GM12875 (cell line): ENCODE measurements at regions not wholly inside any gene's neighbourhood (a gene's known extent, or its start where the extent isn't known, plus 50 kb on each side); places are given as distances from the start of the nearest gene placed in this dataset.

ENCODE experiments used
- H3K4me3 ChIP-seq: one replicate; pipeline ENCODE4 v1.5.1; 2011; ENCODE audit warnings: low read depth, low read length, control low read depth
- CTCF ChIP-seq: IDR thresholded peaks from 2 replicates; pipeline ENCODE4 v1.5.1; 2011; ENCODE audit warnings: low read depth, mild to moderate bottlenecking, control low read depth, inconsistent platforms, low read length, moderate library complexity, borderline replicate concordance; ENCODE audit not compliant: insufficient read depth

DNA sequence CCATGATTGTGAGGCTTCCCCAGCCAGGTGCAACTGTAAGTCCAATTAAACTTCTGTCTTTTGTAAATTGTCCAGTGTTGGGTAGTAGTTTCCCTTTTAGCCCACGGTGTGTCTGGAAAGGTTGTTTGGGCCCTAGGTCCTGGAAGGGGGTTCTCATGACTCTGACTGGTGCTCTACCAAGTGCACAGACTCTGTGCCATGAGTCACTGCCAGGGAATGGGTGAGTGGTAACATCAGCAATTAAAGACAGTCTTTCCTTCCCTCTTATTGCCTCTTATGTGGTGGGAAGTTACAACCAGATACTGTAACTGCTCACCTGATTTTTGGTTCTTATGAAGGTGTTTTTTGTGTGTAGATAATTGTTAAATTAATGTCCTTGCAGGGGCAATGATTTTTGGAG is 141.2 kb downstream of the PRDM9 start:
- H3K4me3 ChIP-seq: no peak overlapping the region
- TF ChIP-seq CTCF: no peak

DNA sequence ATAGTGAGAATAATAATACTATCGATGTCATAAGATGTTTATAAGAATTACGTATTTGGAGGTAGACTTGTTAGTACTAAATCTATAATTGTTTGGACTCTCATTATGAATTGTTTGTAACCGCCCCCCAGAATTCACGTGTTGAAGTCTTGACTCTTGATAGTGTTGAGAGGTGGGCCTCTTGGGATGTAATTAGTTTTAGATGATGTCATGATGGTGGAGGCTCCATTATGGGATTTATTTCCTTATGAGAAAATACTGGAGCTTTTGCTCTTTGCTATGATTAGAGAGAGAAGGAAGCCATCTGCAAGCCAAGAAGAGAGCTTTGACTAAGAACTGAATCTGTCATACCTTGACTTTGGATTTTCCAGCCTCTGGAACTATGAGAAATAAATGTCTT is 142.2 kb downstream of the PRDM9 start:
- no peak for TF ChIP-seq CTCF
- H3K4me3 ChIP-seq: no peak overlapping the region

DNA sequence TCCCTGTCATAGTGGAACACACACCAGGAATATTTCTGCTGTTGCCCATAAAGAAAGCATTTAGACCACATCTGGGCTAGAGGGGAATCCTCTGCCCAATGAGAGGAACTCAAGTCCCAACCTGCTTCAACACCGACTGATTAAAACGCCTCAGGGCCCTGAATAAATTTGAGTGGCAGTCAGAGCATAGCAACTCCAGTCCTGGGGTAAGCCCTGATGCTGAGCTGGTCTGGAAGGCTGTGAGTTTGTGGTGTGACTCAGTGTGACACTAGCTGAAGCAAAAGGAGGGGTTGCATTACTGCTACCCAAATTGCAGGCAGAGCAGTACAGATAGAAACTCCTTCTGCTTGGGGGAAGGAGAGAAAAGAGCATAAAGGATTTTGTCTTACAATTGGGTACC is 148.3 kb downstream of the PRDM9 start:
- TF ChIP-seq CTCF: no peak
- no peak overlapping the region for H3K4me3 ChIP-seq

DNA sequence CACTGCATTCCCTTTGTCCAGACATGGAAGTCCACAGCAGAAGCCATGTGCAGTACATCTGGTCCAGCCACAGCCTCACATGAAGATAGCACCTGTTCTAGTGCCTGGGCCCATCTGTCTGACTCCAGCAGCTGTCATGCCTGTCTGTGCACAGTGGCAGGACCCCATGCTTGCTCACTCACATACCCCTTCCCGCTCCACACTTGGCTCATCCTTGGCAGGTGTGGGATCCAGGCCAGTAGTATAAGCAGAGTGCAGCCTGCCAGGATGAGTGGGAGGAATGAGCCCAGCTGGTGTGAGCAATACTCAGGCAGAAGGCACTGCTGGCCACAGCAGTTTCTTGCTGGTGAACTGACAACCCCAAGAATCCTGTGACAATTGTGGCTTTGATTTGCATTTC is 168.0 kb downstream of the PRDM9 start:
- no peak for TF ChIP-seq CTCF
- H3K4me3 ChIP-seq: no peak overlapping the region

DNA sequence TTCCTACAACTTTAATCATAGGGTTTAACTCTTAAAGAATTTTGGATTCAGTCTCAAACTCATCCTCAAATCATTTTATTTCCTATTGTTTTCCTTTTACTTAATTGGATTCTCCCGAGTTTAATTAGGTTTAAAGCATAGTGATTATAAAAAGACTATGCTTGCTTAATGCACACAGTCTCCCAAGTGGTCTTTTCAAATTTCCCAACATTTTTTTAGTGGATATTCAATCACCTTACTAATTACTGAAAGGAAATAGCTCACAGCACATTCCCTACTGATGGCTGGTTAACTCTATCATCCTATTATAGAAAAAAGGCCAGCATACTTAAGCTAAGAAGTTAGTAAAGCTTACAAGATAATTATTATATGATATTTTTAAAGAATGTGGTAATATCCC is 170.6 kb downstream of the PRDM9 start:
- H3K4me3 ChIP-seq: no peak overlapping the region
- TF ChIP-seq CTCF: no peak

DNA sequence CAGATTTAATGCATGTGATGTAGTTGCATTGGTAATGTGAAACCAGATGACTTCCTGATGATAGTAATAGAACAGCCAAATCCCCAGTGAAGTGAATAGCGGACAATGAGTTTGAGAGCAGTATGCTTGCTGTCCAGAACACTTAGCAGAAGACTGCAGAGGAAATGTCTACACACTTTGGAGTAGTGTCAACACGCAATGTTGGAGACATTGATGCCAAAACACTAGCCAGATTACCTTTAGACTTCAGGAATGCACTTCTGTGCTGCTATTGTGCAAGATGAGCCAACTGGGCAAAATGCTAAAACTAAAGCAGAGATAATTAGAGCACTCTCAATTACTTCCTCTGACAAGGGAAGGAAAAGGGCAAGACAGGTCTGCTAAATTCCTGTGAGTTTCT is 176.7 kb downstream of the PRDM9 start:
- no peak for TF ChIP-seq CTCF
- H3K4me3 ChIP-seq: no peak overlapping the region

- TF ChIP-seq CTCF: no peak
- no peak overlapping the region for H3K4me3 ChIP-seq
Observed at GRCh38 chr5:23703940-23704855, 196.8 kb downstream of the PRDM9 start.
